ENCODE measurements at regions not wholly inside any gene's neighbourhood (a gene's known extent, or its start where the extent isn't known, plus 50 kb on each side); places are given as distances from the start of the nearest gene placed in this dataset.

DNA sequence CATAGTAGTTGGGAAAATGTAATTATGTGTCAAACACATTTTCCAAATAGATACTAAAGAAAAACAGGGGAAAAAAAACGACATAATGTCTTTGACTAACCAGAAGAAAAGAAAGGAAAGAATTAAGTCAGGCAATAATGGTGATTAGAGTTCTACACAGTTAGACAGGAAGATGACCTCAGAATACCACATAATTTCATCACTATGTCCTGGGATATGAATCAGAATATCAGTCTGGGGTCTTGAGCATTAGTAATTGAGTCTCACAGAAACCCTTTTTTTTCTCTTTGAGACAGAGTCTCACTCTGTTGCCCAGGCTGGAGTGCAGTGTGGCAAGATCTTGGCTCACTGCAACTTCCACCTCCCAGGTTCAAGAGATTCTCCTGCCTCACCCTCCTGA lies 503.4 kb downstream of the SLITRK1 start:
- no peaks in the 10 kb centered on the region for H3K79me2 ChIP-seq (replicated peaks; ENCODE audit: insufficient read depth, low read length)
- H3K4me2 ChIP-seq (ENCODE audit: low read length): no peak overlapping the region
- no peak overlapping the region for H3K4me3 ChIP-seq (ENCODE audit: low read length)

DNA sequence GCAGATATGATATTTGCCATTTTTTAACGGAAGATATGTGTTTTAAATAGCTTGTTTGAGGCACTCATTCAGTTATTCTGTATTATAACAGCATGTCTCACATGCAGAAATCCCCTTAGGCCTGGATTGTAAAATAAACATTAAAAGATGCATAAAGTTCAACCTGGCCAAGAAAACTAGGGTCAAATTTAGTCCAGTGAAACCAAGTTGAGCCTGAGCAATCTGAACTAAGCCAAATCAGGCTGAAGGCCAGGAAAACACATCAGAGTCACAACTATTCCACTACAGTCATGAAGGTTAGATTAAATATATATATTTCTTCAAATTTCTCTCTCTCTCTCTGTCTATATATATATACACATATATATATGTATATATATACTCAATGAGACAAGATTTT lies 504.8 kb downstream of the SLITRK1 start:
- Histone ChIP-seq H3K9ac (ENCODE audit: low read length) (no peak overlapping the region), H3K27me3 (ENCODE audit: insufficient read depth, low read depth, low read length) (no peaks in the 10 kb centered on the region), H3K9me3 (ENCODE audit: low read length) (no peaks in the 10 kb centered on the region), H4K20me1 (ENCODE audit: insufficient read depth) (no peaks in the 10 kb centered on the region), H3K4me3 (ENCODE audit: low read length) (no peak overlapping the region), H3K27ac (ENCODE audit: low read length) (no peak overlapping the region), H3K4me2 (ENCODE audit: low read length) (no peak overlapping the region), H2AFZ (ENCODE audit: low read depth, low read length) (no peak overlapping the region), H3K79me2 (replicated peaks; ENCODE audit: insufficient read depth, low read length) (no peaks in the 10 kb centered on the region), H3K36me3 (ENCODE audit: insufficient read depth, low read length) (no peaks in the 10 kb centered on the region), H3K9me2 (ENCODE audit: insufficient read depth, low read length) (no peaks in the 10 kb centered on the region), H3F3A (ENCODE audit: insufficient read depth, low read length, poor library complexity, severe bottlenecking) (no peaks in the 10 kb centered on the region)
- no peak for TF ChIP-seq TAF1 (IDR thresholded peaks at IDR 0.05; ENCODE audit: low read depth)
- no peak for TF ChIP-seq RAD21 (conservative IDR thresholded peaks at IDR 0.05)
- TF ChIP-seq MXI1 (conservative IDR thresholded peaks at IDR 0.05; ENCODE audit: poor library complexity, severe bottlenecking): no peak
- no peak for TF ChIP-seq SMC3 (conservative IDR thresholded peaks at IDR 0.05; ENCODE audit: poor library complexity)
- TF ChIP-seq EP300 (conservative IDR thresholded peaks at IDR 0.05; ENCODE audit: poor library complexity, severe bottlenecking): no peak
- no peak for TF ChIP-seq POLR2AphosphoS5 (IDR thresholded peaks at IDR 0.05)

More for the DNA sequence above, 503.4 kb downstream of the SLITRK1 start:
- Histone ChIP-seq H3K9me3 (ENCODE audit: low read length) (no peaks in the 10 kb centered on the region), H4K20me1 (ENCODE audit: insufficient read depth) (no peaks in the 10 kb centered on the region), H3K27ac (ENCODE audit: low read length) (no peak overlapping the region), H3K9me2 (ENCODE audit: insufficient read depth, low read length) (no peaks in the 10 kb centered on the region), H3K36me3 (ENCODE audit: insufficient read depth, low read length) (no peaks in the 10 kb centered on the region), H3K27me3 (ENCODE audit: insufficient read depth, low read depth, low read length) (no peaks in the 10 kb centered on the region), H2AFZ (ENCODE audit: low read depth, low read length) (no peak overlapping the region), H3K9ac (ENCODE audit: low read length) (no peak overlapping the region), H3F3A (ENCODE audit: insufficient read depth, low read length, poor library complexity, severe bottlenecking) (no peaks in the 10 kb centered on the region)
- TF ChIP-seq TAF1 (IDR thresholded peaks at IDR 0.05; ENCODE audit: low read depth) (no peak), EZH2 (IDR thresholded peaks at IDR 0.05; ENCODE audit: borderline replicate concordance, insufficient read depth, low read length, poor library complexity, severe bottlenecking) (no peak), EP300 (conservative IDR thresholded peaks at IDR 0.05; ENCODE audit: poor library complexity, severe bottlenecking) (no peak), POLR2AphosphoS5 (IDR thresholded peaks at IDR 0.05) (no peak), MXI1 (conservative IDR thresholded peaks at IDR 0.05; ENCODE audit: poor library complexity, severe bottlenecking) (no peak), SMC3 (conservative IDR thresholded peaks at IDR 0.05; ENCODE audit: poor library complexity) (no peak), RAD21 (conservative IDR thresholded peaks at IDR 0.05) (no peak)
- TF ChIP-seq, protein P1, sequence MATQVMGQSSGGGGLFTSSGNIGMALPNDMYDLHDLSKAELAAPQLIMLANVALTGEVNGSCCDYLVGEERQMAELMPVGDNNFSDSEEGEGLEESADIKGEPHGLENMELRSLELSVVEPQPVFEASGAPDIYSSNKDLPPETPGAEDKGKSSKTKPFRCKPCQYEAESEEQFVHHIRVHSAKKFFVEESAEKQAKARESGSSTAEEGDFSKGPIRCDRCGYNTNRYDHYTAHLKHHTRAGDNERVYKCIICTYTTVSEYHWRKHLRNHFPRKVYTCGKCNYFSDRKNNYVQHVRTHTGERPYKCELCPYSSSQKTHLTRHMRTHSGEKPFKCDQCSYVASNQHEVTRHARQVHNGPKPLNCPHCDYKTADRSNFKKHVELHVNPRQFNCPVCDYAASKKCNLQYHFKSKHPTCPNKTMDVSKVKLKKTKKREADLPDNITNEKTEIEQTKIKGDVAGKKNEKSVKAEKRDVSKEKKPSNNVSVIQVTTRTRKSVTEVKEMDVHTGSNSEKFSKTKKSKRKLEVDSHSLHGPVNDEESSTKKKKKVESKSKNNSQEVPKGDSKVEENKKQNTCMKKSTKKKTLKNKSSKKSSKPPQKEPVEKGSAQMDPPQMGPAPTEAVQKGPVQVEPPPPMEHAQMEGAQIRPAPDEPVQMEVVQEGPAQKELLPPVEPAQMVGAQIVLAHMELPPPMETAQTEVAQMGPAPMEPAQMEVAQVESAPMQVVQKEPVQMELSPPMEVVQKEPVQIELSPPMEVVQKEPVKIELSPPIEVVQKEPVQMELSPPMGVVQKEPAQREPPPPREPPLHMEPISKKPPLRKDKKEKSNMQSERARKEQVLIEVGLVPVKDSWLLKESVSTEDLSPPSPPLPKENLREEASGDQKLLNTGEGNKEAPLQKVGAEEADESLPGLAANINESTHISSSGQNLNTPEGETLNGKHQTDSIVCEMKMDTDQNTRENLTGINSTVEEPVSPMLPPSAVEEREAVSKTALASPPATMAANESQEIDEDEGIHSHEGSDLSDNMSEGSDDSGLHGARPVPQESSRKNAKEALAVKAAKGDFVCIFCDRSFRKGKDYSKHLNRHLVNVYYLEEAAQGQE (IDR thresholded peaks at IDR 0.05; ENCODE audit: borderline replicate concordance): no peak
- TF ChIP-seq, protein P2, sequence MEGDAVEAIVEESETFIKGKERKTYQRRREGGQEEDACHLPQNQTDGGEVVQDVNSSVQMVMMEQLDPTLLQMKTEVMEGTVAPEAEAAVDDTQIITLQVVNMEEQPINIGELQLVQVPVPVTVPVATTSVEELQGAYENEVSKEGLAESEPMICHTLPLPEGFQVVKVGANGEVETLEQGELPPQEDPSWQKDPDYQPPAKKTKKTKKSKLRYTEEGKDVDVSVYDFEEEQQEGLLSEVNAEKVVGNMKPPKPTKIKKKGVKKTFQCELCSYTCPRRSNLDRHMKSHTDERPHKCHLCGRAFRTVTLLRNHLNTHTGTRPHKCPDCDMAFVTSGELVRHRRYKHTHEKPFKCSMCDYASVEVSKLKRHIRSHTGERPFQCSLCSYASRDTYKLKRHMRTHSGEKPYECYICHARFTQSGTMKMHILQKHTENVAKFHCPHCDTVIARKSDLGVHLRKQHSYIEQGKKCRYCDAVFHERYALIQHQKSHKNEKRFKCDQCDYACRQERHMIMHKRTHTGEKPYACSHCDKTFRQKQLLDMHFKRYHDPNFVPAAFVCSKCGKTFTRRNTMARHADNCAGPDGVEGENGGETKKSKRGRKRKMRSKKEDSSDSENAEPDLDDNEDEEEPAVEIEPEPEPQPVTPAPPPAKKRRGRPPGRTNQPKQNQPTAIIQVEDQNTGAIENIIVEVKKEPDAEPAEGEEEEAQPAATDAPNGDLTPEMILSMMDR (IDR thresholded peaks at IDR 0.05; ENCODE audit: poor library complexity, severe bottlenecking): no peak
